ENCODE measurements at regions not wholly inside any gene's neighbourhood (a gene's known extent, or its start where the extent isn't known, plus 50 kb on each side); places are given as distances from the start of the nearest gene placed in this dataset.
"Not testable (repeated sequence)": the region's sequence is repeated elsewhere in the genome, so short reads cannot be mapped to it uniquely, and the experiment has no call there.

DNA sequence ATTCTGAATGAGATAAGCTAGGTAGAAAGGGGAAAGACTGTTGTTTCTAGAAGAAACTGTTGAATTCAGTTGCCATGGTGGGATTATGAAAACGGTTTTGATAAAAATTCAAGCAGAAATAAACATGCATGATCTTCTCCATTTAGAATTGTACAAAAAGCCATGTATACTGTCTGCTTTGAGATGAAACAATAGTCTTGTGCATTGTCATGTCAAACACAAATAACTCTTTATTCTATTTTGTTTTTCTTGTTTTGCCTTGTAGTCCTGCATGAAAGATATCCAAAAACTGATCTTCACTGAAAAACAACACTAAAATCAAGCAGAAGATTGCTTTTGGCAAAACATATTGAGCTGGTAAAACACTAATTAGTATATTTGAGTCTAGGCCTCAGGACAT is 659.9 kb downstream of the LTN1 start:
- DNase-seq, result no peak

- no peak for DNase-seq
Measured at GRCh38 chr21:28325618-28326017, 667.1 kb downstream of the LTN1 start.

- no peak for DNase-seq
Measured at GRCh38 chr21:28324690-28325089, 668.0 kb downstream of the LTN1 start.

DNA sequence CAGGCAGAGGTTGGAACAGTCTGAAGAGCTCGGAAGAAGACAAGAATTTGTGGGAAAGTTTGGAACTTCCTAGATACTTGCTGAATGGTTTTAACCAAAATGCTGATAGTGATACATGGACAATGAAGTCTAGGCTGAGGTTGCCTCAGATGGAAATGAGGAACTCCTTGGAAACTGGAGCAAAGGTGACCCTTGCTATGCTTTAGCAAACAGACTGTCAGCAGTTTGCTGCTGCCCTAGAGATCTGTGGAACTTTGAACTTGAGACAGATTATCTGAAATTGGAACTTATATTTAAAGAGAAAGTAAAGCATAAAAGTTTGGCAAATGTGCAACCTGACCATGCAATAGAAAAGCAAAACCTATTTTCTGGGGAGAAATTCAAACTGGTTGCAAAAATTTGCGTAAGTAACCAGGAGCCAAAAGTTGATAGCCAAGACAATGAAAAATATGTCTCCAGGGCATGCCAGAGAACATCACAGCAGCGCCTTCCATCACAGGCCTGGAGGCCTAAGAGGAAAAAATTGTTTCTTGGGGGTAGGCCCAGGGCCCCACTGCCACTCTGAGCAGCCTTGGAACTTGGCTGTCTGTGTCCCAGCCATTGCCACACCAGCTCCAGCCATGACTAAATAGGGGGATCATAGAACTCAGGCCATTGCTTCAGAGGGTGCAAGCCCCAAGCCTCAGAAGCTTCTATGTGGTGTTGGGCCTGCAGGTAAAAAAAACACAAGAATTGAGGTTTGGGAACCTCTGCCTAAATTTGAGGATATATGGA is 675.3 kb downstream of the LTN1 start:
- DNase-seq, result no peak

- DNase-seq, result no peak
Measured at GRCh38 chr21:28311411-28312190, 681.1 kb downstream of the LTN1 start.

DNA sequence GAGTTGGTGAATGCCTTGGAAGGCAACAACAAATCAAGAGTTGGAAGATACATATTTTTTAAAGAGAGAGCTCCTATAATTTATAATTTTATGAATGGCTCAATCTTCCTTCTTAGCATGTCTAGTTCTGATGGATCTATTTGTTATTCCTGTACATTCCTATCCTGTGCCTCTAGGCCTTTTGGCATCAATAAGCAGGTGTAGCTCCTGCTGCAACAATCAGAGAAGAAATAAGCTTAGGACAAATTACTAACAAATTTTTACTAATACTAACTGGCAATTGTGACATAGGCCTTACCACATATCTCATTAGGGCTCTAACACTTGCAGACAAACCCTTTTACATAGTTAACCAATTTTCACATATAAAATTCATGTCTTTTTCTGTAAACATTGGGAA is 682.0 kb downstream of the LTN1 start:
- DNase-seq, result no peak

- DNase-seq, result no peak
Measured at GRCh38 chr21:28310171-28310685, 682.4 kb downstream of the LTN1 start.

GRCh38 chr21:28309596-28309995 is 683.1 kb downstream of the LTN1 start:
- DNase-seq, result no peak

DNA sequence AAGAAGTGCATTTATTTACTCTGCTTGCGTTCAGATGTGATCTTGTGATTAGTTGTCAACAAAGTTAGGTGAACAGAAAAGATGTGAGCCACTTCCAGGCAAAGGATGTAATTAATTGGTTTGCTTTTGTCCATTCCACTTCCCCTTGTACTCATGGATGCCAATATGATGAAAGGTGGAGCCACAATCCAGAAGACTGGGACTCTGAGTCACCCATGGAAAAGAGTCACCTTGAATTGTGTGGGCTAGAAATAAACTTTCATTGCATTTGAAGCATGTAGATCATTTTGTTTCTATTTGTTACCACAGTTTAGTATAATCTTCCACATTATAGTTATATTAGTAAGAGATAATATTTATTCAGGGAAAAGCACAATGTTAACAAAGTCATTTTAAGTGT is 684.2 kb downstream of the LTN1 start:
- no peak for DNase-seq

- DNase-seq, result no peak
Measured at GRCh38 chr21:28299946-28300345, 692.7 kb downstream of the LTN1 start.

- DNase-seq, result no peak
Measured at GRCh38 chr21:28298251-28298672, 694.4 kb downstream of the LTN1 start.

DNA sequence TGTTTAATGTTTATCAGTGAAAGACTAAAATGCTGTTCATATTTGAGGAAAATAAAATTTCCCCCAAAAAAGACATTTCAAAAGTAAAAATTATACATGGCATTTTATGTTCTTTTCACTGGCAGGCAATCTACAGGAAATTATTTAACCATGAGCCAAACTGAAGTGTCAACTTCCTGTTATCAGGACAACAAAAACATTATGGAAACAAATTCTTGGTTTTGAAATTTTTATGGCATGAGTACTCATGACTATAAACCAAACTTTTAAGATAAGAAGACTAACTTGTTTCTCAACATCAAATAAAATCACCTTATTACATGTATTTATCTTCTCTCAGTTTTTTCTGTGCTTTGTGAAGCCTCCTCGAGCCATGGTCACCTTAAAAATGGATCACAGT is 698.6 kb downstream of the LTN1 start:
- no peak for DNase-seq

- no peak for DNase-seq
Measured at GRCh38 chr21:28283641-28284490, 708.8 kb downstream of the LTN1 start.

GRCh38 chr21:28282833-28283232 is 709.8 kb downstream of the LTN1 start:
- no peak for DNase-seq

GRCh38 chr21:28281357-28281756 is 711.3 kb downstream of the LTN1 start:
- DNase-seq, result not testable (repeated sequence)

GRCh38 chr21:28280611-28281010 is 712.1 kb downstream of the LTN1 start:
- no peak for DNase-seq

GRCh38 chr21:28277324-28277723 is 715.4 kb downstream of the LTN1 start:
- no peak for DNase-seq

DNA sequence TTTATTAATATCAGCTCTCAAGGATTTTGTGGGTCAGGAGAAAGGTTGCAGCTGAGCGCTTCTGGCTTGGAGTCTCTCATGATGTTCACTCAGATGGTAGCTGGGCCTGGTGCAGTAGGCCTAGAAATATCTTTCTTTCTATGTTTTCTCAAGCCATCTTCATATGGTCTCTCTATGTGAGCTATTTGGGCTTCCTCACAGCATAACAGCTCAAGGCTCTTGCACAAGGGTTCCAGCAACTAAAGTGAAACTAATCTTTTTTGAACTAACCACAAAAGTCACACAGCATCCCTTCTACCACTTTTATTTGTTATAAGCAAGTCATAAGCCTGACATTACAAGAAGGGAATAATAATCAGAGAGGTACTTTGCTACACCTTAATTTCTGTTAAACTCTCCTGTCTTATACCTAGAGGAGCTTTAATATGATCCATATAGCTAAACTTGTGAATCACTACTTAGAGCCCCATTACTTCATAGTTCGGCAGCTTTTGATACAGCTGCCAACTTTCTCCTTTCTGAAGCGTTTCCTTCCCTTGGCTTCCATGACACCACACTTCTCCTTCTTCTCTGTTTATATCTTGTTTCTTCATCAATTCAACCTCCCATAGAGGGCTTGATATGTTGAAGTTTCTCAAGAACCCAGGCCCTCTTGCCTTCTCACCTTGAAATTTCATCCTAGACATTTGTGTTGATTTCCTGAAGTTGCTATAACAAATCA is 720.2 kb downstream of the LTN1 start:
- no peak for DNase-seq

DNA sequence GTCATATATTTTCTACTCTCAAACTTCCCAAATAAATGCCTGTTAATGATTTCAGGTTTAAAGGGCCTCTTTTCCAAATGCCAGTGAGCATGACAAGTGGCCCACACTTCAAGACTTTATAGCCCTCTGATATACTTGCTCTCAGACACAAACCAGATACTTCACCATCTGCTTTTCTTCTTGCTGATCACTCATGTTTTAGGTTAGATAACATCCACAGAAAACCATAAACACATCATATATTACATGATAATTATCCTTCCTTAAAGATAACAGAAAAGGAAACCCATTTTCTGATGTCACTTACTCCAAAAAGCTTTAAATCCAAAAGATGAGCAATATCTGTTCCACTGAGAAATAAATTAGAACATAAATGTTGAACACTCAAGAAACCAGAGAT is 723.5 kb downstream of the LTN1 start:
- DNase-seq, result no peak

DNA sequence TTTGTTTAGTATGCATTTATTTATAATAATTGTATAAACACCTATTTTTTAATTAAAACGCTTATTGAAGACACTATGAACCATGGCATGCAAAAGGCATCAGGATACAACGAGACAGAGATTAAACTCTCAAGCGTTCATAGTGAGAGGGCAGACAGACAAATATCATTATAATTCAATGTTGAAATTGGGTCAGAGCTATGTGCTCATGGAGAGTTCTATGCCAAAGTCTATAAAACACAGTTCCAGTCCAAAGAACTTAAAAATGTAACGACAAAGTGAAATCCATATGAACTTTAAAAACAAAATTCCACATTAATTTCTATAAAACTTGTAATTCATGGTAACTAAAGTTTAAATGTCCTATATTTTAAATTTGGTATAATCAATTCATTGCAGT is 724.0 kb downstream of the LTN1 start:
- no peak for DNase-seq

GRCh38 chr21:28267449-28267848 is 725.2 kb downstream of the LTN1 start:
- no peak for DNase-seq

DNA sequence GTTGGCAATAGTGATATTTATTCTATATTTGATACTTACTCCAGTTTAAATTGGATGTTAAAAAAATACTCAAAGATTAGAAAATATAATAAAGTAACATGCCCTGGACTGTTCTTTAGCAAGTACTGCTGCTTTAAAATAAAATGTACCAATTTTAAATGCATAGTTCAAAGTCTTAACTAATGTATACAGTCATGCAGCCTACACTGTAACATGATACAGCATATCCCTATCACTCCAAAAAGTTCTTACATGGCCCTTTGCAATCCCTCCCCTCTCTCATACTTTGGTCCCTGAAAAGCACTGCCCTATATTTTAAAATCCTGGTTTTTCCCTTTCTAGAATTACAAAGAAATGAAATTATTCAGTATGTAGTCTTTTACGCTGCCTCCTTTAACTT is 726.6 kb downstream of the LTN1 start:
- DNase-seq, result no peak

DNA sequence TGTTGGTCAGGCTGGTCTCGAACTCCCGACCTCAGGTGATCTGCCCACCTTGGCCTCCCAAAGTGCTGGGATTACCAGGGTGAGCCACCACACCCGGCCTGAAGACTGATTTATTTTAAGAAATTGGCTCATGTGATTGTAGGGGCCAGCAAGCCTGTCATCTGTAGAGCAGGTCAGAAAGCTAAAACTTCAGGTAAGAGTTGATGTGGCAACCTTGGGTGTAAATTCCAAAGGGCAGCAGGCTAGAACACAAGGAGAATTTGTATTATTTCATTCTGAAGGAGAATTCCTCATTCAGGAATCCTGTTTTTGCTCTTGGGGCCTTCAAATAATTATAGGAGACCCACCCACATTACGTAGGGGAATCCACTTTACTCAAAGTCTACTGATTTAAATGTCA is 728.7 kb downstream of the LTN1 start:
- no peak for DNase-seq
